Liver (tissue), 8 donors: ENCODE measurements at regions not wholly inside any gene's neighbourhood (a gene's known extent, or its start where the extent isn't known, plus 50 kb on each side); places are given as distances from the start of the nearest gene placed in this dataset.

Source experiments
- DNase-seq: peaks from one replicate; pipeline ENCODE4 v3.0.0-alpha.2; 2017; ENCODE audit warnings: low spot score
- H3K27ac ChIP-seq, 2 donors: one replicate each; pipeline ENCODE4 v1.7.0; 2013; ENCODE audit warnings: inconsistent platforms in 2 of 2, low read length in 2 of 2, control low read depth in 1 of 2, low read depth in 1 of 2, mild to moderate bottlenecking in 1 of 2
- H3K27me3 ChIP-seq, 4 donors: one replicate each; pipeline versions ENCODE4 v1.6.1 to v1.7.0; 2013; ENCODE audit warnings: low read length in 3 of 4, inconsistent platforms in 1 of 4, mild to moderate bottlenecking in 1 of 4, moderate library complexity in 1 of 4; ENCODE audit not compliant: control insufficient read depth in 4 of 4, insufficient read depth in 4 of 4
- H3K36me3 ChIP-seq, 4 donors: one replicate each; pipeline versions ENCODE4 v1.6.1 to v1.7.0; 2013; ENCODE audit warnings: low read length in 3 of 4, mild to moderate bottlenecking in 3 of 4, low read depth in 1 of 4, moderate library complexity in 1 of 4; ENCODE audit not compliant: control insufficient read depth in 4 of 4, insufficient read depth in 3 of 4
- H3K4me1 ChIP-seq, 4 donors: one replicate each; pipeline versions ENCODE4 v1.6.1 to v1.7.0; 2013; ENCODE audit warnings: low read length in 3 of 4, mild to moderate bottlenecking in 3 of 4, moderate library complexity in 1 of 4; ENCODE audit not compliant: control insufficient read depth in 4 of 4, insufficient read depth in 4 of 4
- H3K4me3 ChIP-seq, 3 donors: one replicate each; pipeline versions ENCODE4 v1.6.1 to v1.7.0; 2013; ENCODE audit warnings: low read length in 3 of 3, control low read depth in 1 of 3, low read depth in 1 of 3, mild to moderate bottlenecking in 1 of 3
- H3K9ac ChIP-seq, 2 donors: one replicate each; pipeline ENCODE4 v1.7.0; 2013; ENCODE audit warnings: low read length in 2 of 2, mild to moderate bottlenecking in 2 of 2, moderate library complexity in 2 of 2, control low read depth in 1 of 2, low read depth in 1 of 2
- H3K9me3 ChIP-seq, 4 donors: one replicate each; pipeline versions ENCODE4 v1.6.1 to v1.7.0; 2013; ENCODE audit warnings: low read length in 3 of 4; ENCODE audit not compliant: control insufficient read depth in 4 of 4
- ATF3 ChIP-seq: IDR thresholded peaks from 2 replicates; pipeline ENCODE4 v1.6.1; 2016; ENCODE audit warnings: antibody characterized with exemption
- CTCF ChIP-seq: fragments of 150-350 bp; IDR thresholded peaks from 2 replicates; pipeline ENCODE4 v1.5.1; 2017; ENCODE audit warnings: improper control_type of control experiment, low read depth, low read length; ENCODE audit not compliant: missing input control
- EGR1 ChIP-seq, 2 donors: IDR thresholded peaks; 2 replicates each; pipeline ENCODE4 v1.6.1; 2016 to 2018; ENCODE audit warnings: antibody characterized with exemption in 2 of 2, low read depth in 2 of 2
- FOXA2 ChIP-seq: IDR thresholded peaks from 2 replicates; pipeline ENCODE4 v1.6.1; 2016; ENCODE audit warnings: antibody characterized with exemption
- GABPA ChIP-seq, 2 donors: IDR thresholded peaks in 1 of 2; conservative IDR thresholded peaks in 1 of 2; 2 replicates each; pipeline ENCODE4 v1.6.1; 2016; ENCODE audit warnings: antibody characterized with exemption in 2 of 2, mild to moderate bottlenecking in 1 of 2, moderate library complexity in 1 of 2
- HNF4A ChIP-seq, 2 donors: conservative IDR thresholded peaks; 2 replicates each; pipeline ENCODE4 v1.6.1; 2016; ENCODE audit warnings: antibody characterized with exemption in 2 of 2, mild to moderate bottlenecking in 2 of 2
- HNF4G ChIP-seq: IDR thresholded peaks from 2 replicates; pipeline ENCODE4 v1.6.1; 2016; ENCODE audit warnings: antibody characterized with exemption
- JUND ChIP-seq, 2 donors: IDR thresholded peaks; 2 replicates each; pipeline ENCODE4 v1.6.1; 2016; ENCODE audit warnings: antibody characterized with exemption in 2 of 2
- NR2F2 ChIP-seq: IDR thresholded peaks from 2 replicates; pipeline ENCODE4 v1.6.1; 2016; ENCODE audit warnings: antibody characterized with exemption
- RAD21 ChIP-seq, 2 donors: IDR thresholded peaks; 2 replicates each; pipeline ENCODE4 v1.6.1; 2016; ENCODE audit warnings: antibody characterized with exemption in 2 of 2, mild to moderate bottlenecking in 2 of 2
- REST ChIP-seq: IDR thresholded peaks from 2 replicates; pipeline ENCODE4 v1.6.1; 2016; ENCODE audit warnings: antibody characterized with exemption, mild to moderate bottlenecking
- RXRA ChIP-seq, 2 donors: IDR thresholded peaks; 2 replicates each; pipeline ENCODE4 v1.6.1; 2017 to 2018; ENCODE audit warnings: antibody characterized with exemption in 2 of 2, mild to moderate bottlenecking in 1 of 2
- SP1 ChIP-seq: IDR thresholded peaks from 2 replicates; pipeline ENCODE4 v1.6.1; 2018; ENCODE audit warnings: antibody characterized with exemption, mild to moderate bottlenecking
- TAF1 ChIP-seq: conservative IDR thresholded peaks from 2 replicates; pipeline ENCODE4 v1.6.1; 2016; ENCODE audit warnings: antibody characterized with exemption, mild to moderate bottlenecking
- WGBS: extraction: QIAGEN DNeasy Blood & Tissue Kit; methylation state at CpG from one replicate; pipeline ENCODE4 v1.1.7; 2013; 5-methylcytosine and 5-hydroxymethylcytosine counted together
- donor health status: healthy.
- donor health status: healthy.
- donor health status: healthy.
- donor health status: healthy.
- donor health status: healthy.

- TF ChIP-seq CTCF (no peak), FOXA2 (no peak), SP1 (no peak), RXRA (IDR thresholded peaks at IDR 0.05) (no peak), GABPA (IDR thresholded peaks at IDR 0.05 in 1 of 2, conservative IDR thresholded peaks at IDR 0.05 in 1 of 2) (no peak), NR2F2 (no peak)
Measured at GRCh38 chr2:160649698-160650097, 156.1 kb upstream of the RBMS1 start (continued).

- Histone ChIP-seq H3K4me3 (no peak overlapping the region), H3K4me1 (no peaks in the 10 kb centered on the region), H3K36me3 (no peaks in the 10 kb centered on the region), H3K27ac (no peak overlapping the region), H3K27me3 (no peaks in the 10 kb centered on the region), H3K9ac (no peak overlapping the region), H3K9me3 (no peaks in the 10 kb centered on the region)
- DNase-seq: no peak
- 54% methylated on average over 3 of the region's 3 CpGs for WGBS
- TF ChIP-seq HNF4A (conservative IDR thresholded peaks at IDR 0.05) (no peak), HNF4G (no peak), RAD21 (IDR thresholded peaks at IDR 0.05) (no peak), REST (no peak), EGR1 (IDR thresholded peaks at IDR 0.05; ENCODE audit: low read depth in 2 of 2) (no peak), CTCF (no peak), JUND (IDR thresholded peaks at IDR 0.05) (no peak), ATF3 (no peak), TAF1 (no peak)
Measured at GRCh38 chr2:160650196-160651118, 156.8 kb upstream of the RBMS1 start.
